Inferior parietal cortex (tissue), 1 donor: ENCODE measurements at regions not wholly inside any gene's neighbourhood (a gene's known extent, or its start where the extent isn't known, plus 50 kb on each side); places are given as distances from the start of the nearest gene placed in this dataset.

Experiments used
- DNase-seq: peaks from one replicate; pipeline ENCODE4 v3.0.0-alpha.2; 2016; ENCODE audit errors: extremely low spot score

- no peak for DNase-seq
Measured at GRCh38 chr5:30932273-30933017, 261.0 kb upstream of the CDH6 start.

GRCh38 chr5:30930736-30931135 is 262.8 kb upstream of the CDH6 start:
- DNase-seq = no peak

GRCh38 chr5:30928956-30929355 is 264.5 kb upstream of the CDH6 start:
- no peak for DNase-seq

- no peak for DNase-seq
Measured at GRCh38 chr5:30926218-30926617, 267.3 kb upstream of the CDH6 start.

GRCh38 chr5:30921388-30921787 is 272.1 kb upstream of the CDH6 start:
- no peak for DNase-seq

GRCh38 chr5:30918171-30918570 is 275.3 kb upstream of the CDH6 start:
- DNase-seq = no peak

GRCh38 chr5:30908356-30908755 is 285.1 kb upstream of the CDH6 start:
- DNase-seq = no peak

- no peak for DNase-seq
Measured at GRCh38 chr5:30900367-30900766, 293.1 kb upstream of the CDH6 start.

GRCh38 chr5:30894811-30895210 is 298.7 kb upstream of the CDH6 start:
- no peak for DNase-seq

- no peak for DNase-seq
Measured at GRCh38 chr5:30891660-30892059, 301.8 kb upstream of the CDH6 start.

GRCh38 chr5:30890377-30890776 is 303.1 kb upstream of the CDH6 start:
- DNase-seq = no peak

GRCh38 chr5:30880514-30880913 is 313.0 kb upstream of the CDH6 start:
- no peak for DNase-seq

- no peak for DNase-seq
Measured at GRCh38 chr5:30879887-30880286, 313.6 kb upstream of the CDH6 start.

- no peak for DNase-seq
Measured at GRCh38 chr5:30878746-30879145, 314.7 kb upstream of the CDH6 start.

- DNase-seq = no peak
Measured at GRCh38 chr5:30878296-30878695, 315.2 kb upstream of the CDH6 start.

- DNase-seq = no peak
Measured at GRCh38 chr5:30874241-30875034, 319.0 kb upstream of the CDH6 start.

- DNase-seq = no peak
Measured at GRCh38 chr5:30871196-30871595, 322.3 kb upstream of the CDH6 start.

- DNase-seq = no peak
Measured at GRCh38 chr5:30867711-30868110, 325.8 kb upstream of the CDH6 start.

GRCh38 chr5:30866142-30866541 is 327.3 kb upstream of the CDH6 start:
- DNase-seq = no peak

GRCh38 chr5:30856242-30856641 is 337.2 kb upstream of the CDH6 start:
- DNase-seq = no peak

GRCh38 chr5:30853158-30853557 is 340.3 kb upstream of the CDH6 start:
- no peak for DNase-seq

- no peak for DNase-seq
Measured at GRCh38 chr5:30850866-30851265, 342.6 kb upstream of the CDH6 start.
